Activated T-helper 1 cell treated with anti-CD3 and anti-CD28 coated beads, Interleukin-12 subunit alpha, Interleukin-12 subunit beta, Interleukin-2, Interleukin-4 antibody, amounts not matched to agents 30 ng/mL and 10 ng/mL and 1 ng/mL, durations not matched to agents 14 hours and 24 hours and 36 hours (primary cell): ENCODE measurements at regions not wholly inside any gene's neighbourhood (a gene's known extent, or its start where the extent isn't known, plus 50 kb on each side); places are given as distances from the start of the nearest gene placed in this dataset.

ENCODE experiments used
- DNase-seq: peaks from one replicate; pipeline ENCODE4 v3.0.0; 2021; ENCODE audit warnings: low spot score
- H3K27ac Mint-ChIP-seq: one replicate; pipeline ENCODE4 v1.8.0; 2021; ENCODE audit warnings: mild to moderate bottlenecking, mixed read lengths
- H3K27me3 Mint-ChIP-seq: one replicate; pipeline ENCODE4 v1.8.0; 2022; ENCODE audit warnings: mild to moderate bottlenecking, moderate library complexity, mixed read lengths; ENCODE audit not compliant: insufficient read depth
- H3K36me3 Mint-ChIP-seq: one replicate; pipeline ENCODE4 v1.8.0; 2021; ENCODE audit warnings: low read depth, mixed read lengths
- H3K4me1 Mint-ChIP-seq: one replicate; pipeline ENCODE4 v1.8.0; 2021; ENCODE audit warnings: low read depth, mixed read lengths
- H3K4me3 Mint-ChIP-seq: one replicate; pipeline ENCODE4 v1.8.0; 2021; ENCODE audit warnings: mild to moderate bottlenecking, moderate library complexity, mixed read lengths
- H3K9me3 Mint-ChIP-seq: one replicate; pipeline ENCODE4 v1.8.0; 2021; ENCODE audit warnings: mixed read lengths
- intact Hi-C: fragments of 100-400 bp; cut with micrococcal nuclease; formaldehyde crosslinking; loops from one replicate; pipeline ENCODE4 v1.15.1; 2024

DNA sequence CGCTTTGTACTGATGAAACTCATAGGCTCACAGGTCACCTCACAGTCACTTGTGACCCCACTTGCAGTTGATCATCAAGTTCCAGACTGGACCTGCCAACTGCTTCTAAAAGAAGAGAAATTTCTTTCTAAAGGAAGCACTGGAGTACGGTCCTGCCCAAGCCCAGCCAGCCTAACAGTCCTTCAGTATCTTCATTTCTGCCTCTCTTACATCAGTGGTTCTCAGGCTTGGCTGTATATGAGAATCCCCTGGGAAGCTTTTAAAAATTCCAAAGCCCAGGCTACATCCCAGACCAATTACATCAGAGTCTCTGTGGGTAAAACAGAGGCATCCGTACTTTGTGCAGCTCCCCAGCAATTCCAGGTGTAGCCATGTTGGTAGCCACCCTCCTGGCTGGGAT lies 282.1 kb downstream of the NFIB start:
- H3K36me3 Mint-ChIP-seq, result no peaks in the 10 kb centered on the region
- no peak overlapping the region for H3K27ac Mint-ChIP-seq

DNA sequence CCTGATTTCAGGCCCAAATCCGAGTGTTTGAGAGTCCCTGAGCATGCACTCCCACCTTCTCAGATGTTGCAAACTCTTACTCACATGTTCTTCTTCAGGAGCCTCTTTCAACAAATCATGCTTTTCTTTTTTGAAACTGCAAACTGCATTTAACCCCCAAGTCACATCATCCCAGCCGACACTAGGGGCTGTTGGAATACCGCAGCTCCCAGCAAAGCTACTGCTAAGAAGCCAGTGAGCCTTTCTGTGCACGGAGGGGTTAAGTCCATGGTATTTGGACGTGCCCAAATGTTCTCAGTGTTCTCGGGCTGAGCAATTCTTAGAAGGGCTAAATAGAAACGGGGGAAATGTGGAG lies 282.9 kb downstream of the NFIB start:
- H3K9me3 Mint-ChIP-seq, result no peaks in the 10 kb centered on the region
- H3K4me1 Mint-ChIP-seq, result no peaks in the 10 kb centered on the region
- no peaks in the 10 kb centered on the region for H3K36me3 Mint-ChIP-seq
- intact Hi-C loops, result no loop called here
- no peak overlapping the region for H3K4me3 Mint-ChIP-seq
- no peak for DNase-seq
- H3K27me3 Mint-ChIP-seq, result no peaks in the 10 kb centered on the region
- H3K27ac Mint-ChIP-seq, result no peak overlapping the region

More for the DNA sequence above, 282.1 kb downstream of the NFIB start:
- H3K27me3 Mint-ChIP-seq, result no peaks in the 10 kb centered on the region
- DNase-seq, result no peak
- no peaks in the 10 kb centered on the region for H3K9me3 Mint-ChIP-seq
- H3K4me3 Mint-ChIP-seq, result no peak overlapping the region
- intact Hi-C loops, result no loop called here
- H3K4me1 Mint-ChIP-seq, result no peaks in the 10 kb centered on the region

DNA sequence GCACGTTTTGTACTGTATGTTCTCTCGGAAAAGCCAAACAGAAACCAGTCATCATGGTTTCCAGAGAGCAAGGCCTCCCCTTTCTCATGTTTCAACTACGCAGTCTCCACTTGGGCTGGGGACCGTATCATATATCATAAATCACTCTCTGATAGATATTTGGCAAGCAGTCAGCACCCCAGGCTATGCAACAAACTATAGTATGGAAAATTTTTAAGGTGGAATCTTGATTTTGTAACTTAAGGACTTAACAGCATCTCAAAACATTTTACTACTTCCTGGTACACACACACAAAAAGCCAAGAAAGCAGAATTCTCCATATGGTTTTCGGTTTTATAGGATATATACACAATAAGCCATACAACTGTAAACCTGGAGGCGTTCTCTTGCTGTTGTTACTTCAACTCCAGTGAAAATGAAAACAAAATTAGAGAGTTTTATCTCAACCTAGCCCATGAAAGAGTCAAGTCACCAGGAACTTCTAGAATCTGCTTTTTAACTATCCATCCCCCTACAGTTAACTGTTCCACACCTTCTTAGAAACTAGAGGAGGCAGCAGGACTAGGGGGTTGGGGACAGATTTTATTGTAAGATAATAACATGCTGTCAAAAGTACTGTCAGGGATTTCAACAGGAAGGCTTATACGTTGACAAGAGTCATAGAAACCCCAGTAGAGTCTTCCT lies 283.4 kb downstream of the NFIB start:
- no peaks in the 10 kb centered on the region for H3K4me1 Mint-ChIP-seq
- no peak for DNase-seq
- no peaks in the 10 kb centered on the region for H3K27me3 Mint-ChIP-seq
- no peaks in the 10 kb centered on the region for H3K9me3 Mint-ChIP-seq
- H3K27ac Mint-ChIP-seq, result no peak overlapping the region
- intact Hi-C loops, result no loop called here
- no peak overlapping the region for H3K4me3 Mint-ChIP-seq
- H3K36me3 Mint-ChIP-seq, result no peaks in the 10 kb centered on the region

DNA sequence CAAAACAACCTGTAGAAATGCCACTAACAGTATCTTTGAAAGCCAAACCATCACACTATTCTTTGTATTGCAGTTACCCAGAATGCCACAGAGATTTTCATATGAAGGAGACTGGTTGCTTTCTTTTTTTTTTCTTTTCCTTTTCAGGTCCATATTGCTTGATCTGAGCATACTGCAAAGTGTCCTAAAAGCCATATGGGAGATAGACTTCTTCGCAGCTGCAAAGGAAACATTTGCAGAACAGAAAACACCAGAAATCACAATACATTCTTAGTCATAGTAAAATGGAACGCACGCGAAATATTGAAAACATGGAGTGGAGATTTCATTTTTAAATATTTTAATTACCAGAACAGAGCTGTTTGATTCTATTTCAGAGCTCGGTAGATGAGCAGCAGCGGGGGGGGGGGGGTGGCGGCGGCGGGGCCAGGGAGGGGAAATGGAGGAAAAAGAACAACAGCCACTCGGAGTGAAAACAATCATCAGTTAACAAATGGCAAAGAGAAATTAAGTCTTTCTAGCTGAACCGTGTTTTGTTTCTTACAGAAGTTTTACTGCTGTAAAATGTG lies 284.1 kb downstream of the NFIB start:
- Mint-ChIP-seq H3K9me3 (no peaks in the 10 kb centered on the region), H3K4me3 (no peak overlapping the region), H3K27ac (no peak overlapping the region), H3K36me3 (no peaks in the 10 kb centered on the region), H3K4me1 (no peaks in the 10 kb centered on the region), H3K27me3 (no peaks in the 10 kb centered on the region)
- no peak for DNase-seq
- intact Hi-C loops, result no loop called here

DNA sequence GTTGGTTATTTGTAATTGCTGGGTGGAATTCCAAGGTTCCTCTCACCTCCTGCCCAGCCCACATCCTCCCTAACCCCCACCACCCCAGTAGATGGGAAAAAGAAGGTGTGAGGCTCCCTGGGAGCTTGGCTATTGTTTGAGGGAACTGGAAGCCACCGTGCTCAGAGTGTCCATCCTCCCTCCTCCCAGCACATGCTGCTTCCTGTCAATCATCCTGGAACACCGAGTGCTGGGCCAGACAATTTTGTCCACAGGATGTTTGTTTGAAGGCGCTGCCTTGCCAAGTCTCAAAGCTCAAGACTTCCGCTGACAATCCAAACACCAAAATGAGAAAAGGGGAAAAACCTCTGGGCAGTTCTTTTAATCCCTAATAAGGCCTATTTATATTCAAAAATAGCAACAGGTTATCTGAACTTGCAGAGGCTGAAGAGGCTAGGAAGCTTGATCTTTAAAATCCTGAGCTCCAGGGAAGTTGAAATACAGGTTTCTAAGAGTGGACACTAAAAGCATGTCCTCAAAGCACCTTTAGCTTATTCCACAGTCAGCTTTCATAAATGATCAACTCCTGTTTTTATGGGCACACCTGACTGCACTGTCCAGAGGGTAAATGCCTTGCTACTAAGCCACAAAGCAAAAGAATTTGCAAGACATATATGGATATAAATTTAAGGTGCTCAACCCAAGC lies 286.7 kb downstream of the NFIB start:
- no peaks in the 10 kb centered on the region for H3K36me3 Mint-ChIP-seq
- no peak overlapping the region for H3K4me3 Mint-ChIP-seq
- no peaks in the 10 kb centered on the region for H3K27me3 Mint-ChIP-seq
- no peak for DNase-seq
- intact Hi-C loops, result no loop called here
- H3K9me3 Mint-ChIP-seq, result no peaks in the 10 kb centered on the region
- H3K27ac Mint-ChIP-seq, result no peak overlapping the region
- H3K4me1 Mint-ChIP-seq, result no peaks in the 10 kb centered on the region

DNA sequence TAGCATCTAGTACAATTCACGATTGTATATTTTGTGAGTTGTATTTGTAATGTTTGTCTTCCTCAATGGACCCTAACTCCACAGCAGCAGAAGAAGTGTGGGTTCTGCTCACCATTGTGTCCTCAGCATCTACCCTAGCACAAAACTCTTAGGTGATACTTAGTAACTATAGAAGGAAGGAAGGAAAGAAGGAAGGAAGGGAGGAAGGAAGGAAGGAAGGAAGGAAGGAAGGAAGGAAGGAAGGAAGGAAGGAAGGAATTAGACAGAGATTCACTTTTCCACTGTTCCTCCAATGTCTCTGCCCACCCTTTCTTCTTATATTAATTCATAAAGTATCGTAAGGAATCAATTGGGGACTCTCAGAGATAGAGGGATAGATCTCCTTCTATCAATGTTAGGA lies 288.2 kb downstream of the NFIB start:
- intact Hi-C loops, result no loop called here
- Mint-ChIP-seq H3K4me3 (no peak overlapping the region), H3K9me3 (no peaks in the 10 kb centered on the region), H3K36me3 (no peaks in the 10 kb centered on the region), H3K27ac (no peak overlapping the region), H3K4me1 (no peaks in the 10 kb centered on the region), H3K27me3 (no peaks in the 10 kb centered on the region)
- DNase-seq, result no peak

DNA sequence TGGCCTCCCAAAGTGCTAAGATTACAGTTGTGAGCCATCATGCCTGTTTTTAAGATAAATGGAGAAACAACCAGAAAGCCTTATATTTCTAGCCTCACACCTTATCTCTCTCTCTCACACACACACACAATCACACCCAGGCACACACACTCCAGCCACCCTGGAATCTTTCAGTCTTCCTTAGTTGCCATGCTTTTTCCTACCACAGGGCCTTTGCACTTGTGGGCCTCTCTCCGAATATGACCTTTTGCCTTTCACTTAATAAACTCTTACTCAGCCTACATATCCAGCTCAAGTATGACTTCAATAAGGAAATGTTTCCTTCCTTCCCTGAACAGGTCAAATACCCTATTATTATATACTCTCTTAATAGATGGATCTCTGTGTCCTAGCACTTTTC lies 290.7 kb downstream of the NFIB start:
- intact Hi-C loops, result no loop called here
- H3K9me3 Mint-ChIP-seq, result no peaks in the 10 kb centered on the region
- no peak for DNase-seq
- H3K27me3 Mint-ChIP-seq, result no peaks in the 10 kb centered on the region
- H3K36me3 Mint-ChIP-seq, result no peaks in the 10 kb centered on the region
- H3K27ac Mint-ChIP-seq, result no peak overlapping the region
- no peak overlapping the region for H3K4me3 Mint-ChIP-seq
- H3K4me1 Mint-ChIP-seq, result no peaks in the 10 kb centered on the region

DNA sequence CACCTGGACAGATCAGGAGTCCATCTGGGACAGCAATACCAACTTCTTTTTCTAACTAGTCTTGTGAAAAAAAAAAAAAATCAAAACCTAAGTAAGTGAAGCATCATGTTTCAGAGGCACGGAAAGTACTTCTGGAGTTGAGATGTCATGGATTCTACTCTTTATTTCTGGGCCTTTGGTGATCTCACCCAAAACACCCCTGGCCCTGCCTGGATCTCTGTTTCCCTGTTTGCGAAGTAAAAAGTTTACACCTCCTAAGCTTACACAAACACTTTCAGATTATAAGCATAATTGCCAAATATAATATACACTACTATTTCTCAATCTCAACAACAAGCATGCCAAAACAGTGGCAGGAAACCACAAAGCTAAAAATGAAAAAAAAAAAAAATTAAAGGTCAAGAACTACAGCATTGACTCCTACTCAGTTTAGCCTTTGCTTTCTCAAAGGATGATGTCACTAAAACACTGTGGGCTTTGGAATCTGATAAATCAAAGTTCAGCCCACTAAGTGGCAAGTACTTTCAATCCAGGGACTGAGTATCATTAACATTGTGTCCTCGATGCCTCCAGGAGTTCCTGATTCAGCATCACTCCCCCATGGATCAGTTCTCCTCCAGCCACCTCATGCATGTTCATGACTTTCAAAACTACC lies 291.9 kb downstream of the NFIB start:
- no peaks in the 10 kb centered on the region for H3K27me3 Mint-ChIP-seq
- H3K4me1 Mint-ChIP-seq, result no peaks in the 10 kb centered on the region
- H3K27ac Mint-ChIP-seq, result no peak overlapping the region
- DNase-seq, result no peak
- no peaks in the 10 kb centered on the region for H3K36me3 Mint-ChIP-seq
- no peaks in the 10 kb centered on the region for H3K9me3 Mint-ChIP-seq
- H3K4me3 Mint-ChIP-seq, result no peak overlapping the region
- intact Hi-C loops, result no loop called here

DNA sequence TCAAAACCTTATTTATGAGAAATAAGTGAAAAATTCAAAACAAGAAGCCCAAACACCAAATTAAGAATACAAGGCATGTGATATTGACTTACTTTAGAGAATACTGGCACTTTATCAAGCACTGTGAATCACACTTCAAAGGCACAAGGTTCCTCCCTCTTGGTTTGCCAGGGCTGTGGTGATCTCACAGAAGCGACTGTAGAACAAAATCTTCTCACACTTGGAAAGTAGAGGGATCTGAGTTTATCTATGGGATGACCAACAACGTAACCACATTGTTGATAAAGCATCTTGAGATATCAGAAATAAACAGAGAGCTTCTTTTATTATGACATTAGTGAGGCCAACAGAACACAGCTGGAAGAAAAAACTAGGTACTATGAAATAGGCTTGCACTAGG lies 295.9 kb downstream of the NFIB start:
- no peaks in the 10 kb centered on the region for H3K4me1 Mint-ChIP-seq
- DNase-seq, result no peak
- H3K27ac Mint-ChIP-seq, result no peak overlapping the region
- H3K9me3 Mint-ChIP-seq, result no peaks in the 10 kb centered on the region
- intact Hi-C loops, result no loop called here
- no peaks in the 10 kb centered on the region for H3K27me3 Mint-ChIP-seq
- H3K36me3 Mint-ChIP-seq, result no peaks in the 10 kb centered on the region
- H3K4me3 Mint-ChIP-seq, result no peak overlapping the region

DNA sequence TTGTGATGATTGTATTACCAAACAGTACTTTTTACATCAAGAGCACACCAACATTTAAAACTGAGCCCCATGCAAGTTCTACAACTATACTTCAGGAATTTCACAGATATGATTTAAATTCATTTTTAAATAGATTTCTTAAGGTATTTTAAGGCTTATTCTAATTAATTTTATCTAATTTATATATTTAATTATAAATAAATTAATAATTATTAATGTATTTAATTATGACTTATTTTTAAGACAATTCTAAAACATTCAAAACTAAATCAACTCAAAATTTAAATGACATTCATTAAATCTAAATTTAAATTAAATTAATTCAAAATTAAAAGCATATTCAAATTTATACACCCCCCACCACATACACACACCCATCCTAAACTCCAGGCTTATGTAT lies 299.2 kb downstream of the NFIB start:
- Mint-ChIP-seq H3K4me3 (no peak overlapping the region), H3K27me3 (no peaks in the 10 kb centered on the region), H3K36me3 (no peaks in the 10 kb centered on the region), H3K27ac (no peak overlapping the region), H3K4me1 (no peaks in the 10 kb centered on the region), H3K9me3 (no peaks in the 10 kb centered on the region)
- DNase-seq, result no peak
- intact Hi-C loops, result no loop called here

DNA sequence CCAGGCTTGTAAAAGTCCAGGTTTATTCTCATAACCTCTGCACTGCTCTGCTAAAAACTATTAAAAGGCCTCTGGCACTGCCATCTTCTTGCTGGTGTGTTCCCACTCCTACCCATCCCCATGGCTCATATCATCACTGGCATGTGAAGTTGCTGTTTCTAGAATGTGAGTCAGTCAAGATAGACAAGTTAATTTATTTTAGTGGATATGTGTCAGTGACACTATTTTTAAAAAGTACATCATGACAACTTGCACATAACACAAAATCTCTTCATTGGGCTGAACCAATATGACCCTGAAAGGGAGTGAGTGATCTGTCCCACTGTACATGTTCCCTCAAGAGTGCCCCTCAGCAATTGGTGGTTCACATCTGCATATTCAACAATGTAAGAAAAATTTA lies 299.7 kb downstream of the NFIB start:
- no peak for DNase-seq
- H3K4me3 Mint-ChIP-seq, result no peak overlapping the region
- H3K36me3 Mint-ChIP-seq, result no peaks in the 10 kb centered on the region
- no peak overlapping the region for H3K27ac Mint-ChIP-seq
- H3K4me1 Mint-ChIP-seq, result no peaks in the 10 kb centered on the region
- no peaks in the 10 kb centered on the region for H3K27me3 Mint-ChIP-seq
- intact Hi-C loops, result no loop called here
- H3K9me3 Mint-ChIP-seq, result no peaks in the 10 kb centered on the region

DNA sequence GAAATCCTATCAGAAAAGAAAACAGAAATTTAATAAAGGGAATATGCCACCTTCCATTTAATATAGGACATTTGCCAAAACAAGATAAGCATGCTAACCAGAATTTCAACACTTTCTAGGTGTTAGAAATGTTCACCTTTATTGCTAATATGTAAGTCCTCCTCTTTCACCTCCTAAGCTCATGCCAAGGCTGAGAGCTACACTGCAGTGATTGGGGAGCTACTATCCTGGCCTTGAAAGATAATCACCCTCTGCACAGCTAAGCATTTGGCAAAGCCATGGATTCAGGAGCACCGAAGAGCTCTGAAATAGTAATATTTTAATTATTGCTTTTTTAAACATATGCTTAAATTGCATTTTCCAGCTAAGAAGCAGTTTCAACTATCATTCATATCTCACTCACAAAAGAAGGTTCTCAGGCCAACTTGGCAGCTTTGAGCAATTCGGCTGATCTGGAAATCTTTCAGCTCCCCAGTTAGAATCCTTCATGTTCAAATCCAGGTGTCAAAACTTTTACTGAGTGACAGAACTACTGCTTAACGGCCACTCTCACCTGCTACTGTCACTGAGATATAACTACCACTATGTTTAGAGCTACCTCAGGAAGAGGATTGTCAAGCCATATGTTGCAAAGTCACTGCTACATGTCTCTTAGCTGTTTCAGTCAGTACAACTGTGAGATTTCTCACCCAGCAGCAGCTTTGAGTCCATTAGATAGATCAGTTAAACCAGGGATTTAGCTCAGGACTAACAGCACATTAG lies 302.0 kb downstream of the NFIB start:
- Mint-ChIP-seq H3K27ac (no peak overlapping the region), H3K27me3 (no peaks in the 10 kb centered on the region), H3K9me3 (no peaks in the 10 kb centered on the region), H3K4me1 (no peaks in the 10 kb centered on the region), H3K4me3 (no peak overlapping the region), H3K36me3 (no peaks in the 10 kb centered on the region)
- intact Hi-C loops, result no loop called here
- DNase-seq, result no peak
